Left lung (tissue), 4 donors: ENCODE measurements at regions not wholly inside any gene's neighbourhood (a gene's known extent, or its start where the extent isn't known, plus 50 kb on each side); places are given as distances from the start of the nearest gene placed in this dataset.

Experiments
- ATAC-seq: fragments of 200-7000 bp; cut with Tn5 transposase; one replicate; pipeline ENCODE4 v1.9.1; 2020; ENCODE audit warnings: moderate library complexity
- DNase-seq, 4 donors: peaks; one replicate each; pipeline ENCODE4 v3.0.0-alpha.2; 2013 to 2020
- H3K27ac ChIP-seq, 2 donors: fragments of 200-600 bp; sonication (generic) in 1 of 2; one replicate each; pipeline versions ENCODE4 v1.5.0 to v1.8.0; 2020 to 2021
- H3K27me3 ChIP-seq, 2 donors: fragments of 200-600 bp; sonication (generic) in 1 of 2; one replicate each; pipeline versions ENCODE4 v1.5.0 to v1.8.0; 2020 to 2021
- H3K36me3 ChIP-seq, 2 donors: fragments of 200-600 bp; sonication (generic) in 1 of 2; one replicate each; pipeline versions ENCODE4 v1.5.0 to v1.8.0; 2020 to 2021
- H3K4me1 ChIP-seq, 2 donors: fragments of 200-600 bp; one replicate each; pipeline ENCODE4 v1.8.0; 2021
- H3K4me3 ChIP-seq, 2 donors: fragments of 200-600 bp; sonication (generic) in 1 of 2; one replicate each; pipeline versions ENCODE4 v1.5.0 to v1.8.0; 2020 to 2021; ENCODE audit warnings: mild to moderate bottlenecking in 1 of 2
- H3K9me3 ChIP-seq, 2 donors: fragments of 200-600 bp; sonication (generic) in 1 of 2; one replicate each; pipeline versions ENCODE4 v1.5.0 to v1.8.0; 2020 to 2021
- CTCF ChIP-seq, 2 donors: fragments of 200-600 bp; sonication (generic) in 1 of 2; IDR thresholded peaks; one replicate each; pipeline versions ENCODE4 v1.5.0 to v1.8.0; 2021; ENCODE audit warnings: antibody characterized with exemption in 2 of 2
- intact Hi-C, 2 donors: fragments of 100-400 bp; cut with DNase I; formaldehyde crosslinking; loops; one replicate each; pipeline versions ENCODE4 v1.11.2 to v1.14.2; 2022
- donor health status: DM: no; HTN: yes; CAD: no.
- donor health status: DM: no; HTN: no; CAD: no.

DNA sequence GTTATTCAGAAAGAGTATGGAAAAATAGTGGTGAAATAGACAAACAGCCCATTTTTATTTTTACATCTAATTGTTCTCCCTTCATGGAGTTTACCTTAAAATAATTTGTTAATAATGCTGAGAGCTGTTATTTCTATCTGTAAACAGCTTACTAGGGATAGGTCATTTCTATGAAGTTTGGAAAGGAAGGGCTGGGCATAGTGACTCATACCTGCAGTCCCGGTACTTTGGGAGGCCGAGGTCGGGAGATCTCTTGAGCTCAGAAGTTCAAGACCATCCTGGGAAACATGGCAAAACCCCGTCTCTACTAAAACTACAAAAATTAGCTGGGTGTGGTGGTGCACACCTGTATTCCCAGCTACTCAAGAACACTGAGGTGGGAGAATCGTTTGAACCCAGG, 624.3 kb upstream of the LMCD1 start:
- ATAC-seq (no peak), DNase-seq (no peak)
- no peaks in the 10 kb centered on the region for H3K9me3 ChIP-seq
- intact Hi-C loops: no loop called here
- no peak for TF ChIP-seq CTCF (IDR thresholded peaks at IDR 0.05)
- no peaks in the 10 kb centered on the region for H3K36me3 ChIP-seq
- peaks cover 0 to 7% of the 10 kb centered on the region in 2 donors for H3K4me1 ChIP-seq
- no peak overlapping the region for H3K4me3 ChIP-seq
- H3K27ac ChIP-seq: no peak overlapping the region
- no peaks in the 10 kb centered on the region for H3K27me3 ChIP-seq

DNA sequence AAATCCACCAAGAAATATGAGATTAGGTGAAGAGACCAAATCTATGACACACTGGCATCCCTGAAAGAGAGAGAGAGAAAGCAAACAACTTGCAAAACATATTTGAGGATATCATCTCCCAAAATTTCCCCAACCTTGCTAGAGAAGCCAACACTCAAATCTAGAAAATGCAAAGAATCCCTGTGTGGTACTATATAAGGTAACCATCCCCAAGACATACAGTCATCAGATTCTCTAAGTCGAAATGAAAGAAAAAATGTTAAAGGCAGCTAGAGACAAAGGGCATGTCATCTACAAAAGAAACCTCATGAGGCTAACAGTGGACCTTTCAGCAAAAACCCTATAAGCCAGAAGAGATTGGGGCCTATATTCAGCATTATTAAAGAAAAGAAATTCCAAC, 622.1 kb upstream of the LMCD1 start:
- H3K27me3 ChIP-seq: no peaks in the 10 kb centered on the region
- TF ChIP-seq CTCF (IDR thresholded peaks at IDR 0.05): no peak
- H3K27ac ChIP-seq: no peak overlapping the region
- DNase-seq (no peak), ATAC-seq (no peak)
- peaks cover 0 to 7% of the 10 kb centered on the region in 2 donors for H3K4me1 ChIP-seq
- H3K9me3 ChIP-seq: no peaks in the 10 kb centered on the region
- H3K36me3 ChIP-seq: no peaks in the 10 kb centered on the region
- intact Hi-C loops: no loop called here
- no peak overlapping the region for H3K4me3 ChIP-seq

DNA sequence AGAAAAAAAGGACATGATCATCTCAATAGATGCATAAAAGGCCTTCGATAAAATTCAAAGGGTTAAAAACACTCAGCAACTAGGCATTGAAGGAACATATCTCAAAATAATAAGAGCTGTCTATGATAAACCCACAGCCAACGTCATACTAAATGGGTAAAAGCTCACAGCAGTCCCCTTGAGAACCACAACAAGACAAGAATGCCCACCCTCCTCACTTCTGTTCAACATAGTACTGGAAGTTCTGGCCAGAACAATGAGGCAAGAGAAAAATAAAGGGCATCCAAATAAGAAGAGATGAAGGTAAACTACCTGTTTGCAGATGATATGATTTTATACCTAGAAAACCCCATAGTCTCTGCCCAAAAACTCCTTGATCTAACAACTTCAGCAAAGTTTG, 619.7 kb upstream of the LMCD1 start:
- Histone ChIP-seq H3K9me3 (peaks cover 0 to 19% of the 10 kb centered on the region in 2 donors), H3K27me3 (no peaks in the 10 kb centered on the region), H3K27ac (no peak overlapping the region), H3K36me3 (no peaks in the 10 kb centered on the region), H3K4me3 (no peak overlapping the region), H3K4me1 (peaks cover 0 to 1% of the 10 kb centered on the region in 2 donors)
- ATAC-seq (no peak), DNase-seq (no peak)
- intact Hi-C loops: no loop called here
- TF ChIP-seq CTCF (IDR thresholded peaks at IDR 0.05): no peak

- no peak overlapping the region for H3K27ac ChIP-seq
- intact Hi-C loops: no loop called here
- no peak overlapping the region for H3K4me3 ChIP-seq
- no peaks in the 10 kb centered on the region for H3K4me1 ChIP-seq
- TF ChIP-seq CTCF (IDR thresholded peaks at IDR 0.05): no peak
- DNase-seq: no peak
- H3K36me3 ChIP-seq: no peaks in the 10 kb centered on the region
- no peaks in the 10 kb centered on the region for H3K27me3 ChIP-seq
- H3K9me3 ChIP-seq: peaks cover 0 to 4% of the 10 kb centered on the region in 2 donors
- no peak for ATAC-seq
Measured at GRCh38 chr3:7897655-7898054, 604.0 kb upstream of the LMCD1 start.

GRCh38 chr3:7913283-7913682, 588.3 kb upstream of the LMCD1 start:
- no peak for ATAC-seq
- intact Hi-C loops: no loop called here

More at GRCh38 chr3:7913283-7913682, 588.3 kb upstream of the LMCD1 start:
- no peaks in the 10 kb centered on the region for H3K4me1 ChIP-seq
- no peak for TF ChIP-seq CTCF (IDR thresholded peaks at IDR 0.05)
- no peak overlapping the region for H3K4me3 ChIP-seq
- H3K27me3 ChIP-seq: no peaks in the 10 kb centered on the region
- no peaks in the 10 kb centered on the region for H3K9me3 ChIP-seq
- H3K27ac ChIP-seq: no peak overlapping the region
- no peak for DNase-seq
- H3K36me3 ChIP-seq: no peaks in the 10 kb centered on the region
